Stomach (tissue), 8 donors: ENCODE measurements at regions not wholly inside any gene's neighbourhood (a gene's known extent, or its start where the extent isn't known, plus 50 kb on each side); places are given as distances from the start of the nearest gene placed in this dataset.
A peak's percentile ranks its signal among the peaks of the same experiment; 100 is the strongest.

Experiments
- DNase-seq, 2 donors: peaks; one replicate each; pipeline versions ENCODE4 v3.0.0 to v3.0.0-alpha.2; 2013 to 2019
- H3K27ac ChIP-seq, 5 donors: fragments of 200-600 bp in 4 of 5; sonication (generic) in 4 of 5; one replicate each; pipeline ENCODE4 v1.5.1; 2013 to 2019; ENCODE audit warnings: mild to moderate bottlenecking in 1 of 5, moderate library complexity in 1 of 5
- H3K27me3 ChIP-seq, 3 donors: fragments of 200-600 bp; sonication (generic); one replicate each; pipeline ENCODE4 v1.5.1; 2017 to 2019; ENCODE audit warnings: mixed run types in 1 of 3
- H3K36me3 ChIP-seq, 4 donors: fragments of 200-600 bp; sonication (generic); 1 replicate in 3 of 4; 2 replicates in 1 of 4; pipeline ENCODE4 v1.5.1; 2016 to 2019
- H3K4me1 ChIP-seq, 4 donors: fragments of 200-600 bp; sonication (generic); one replicate each; pipeline ENCODE4 v1.5.1; 2016 to 2019
- H3K4me3 ChIP-seq, 4 donors: fragments of 200-600 bp; sonication (generic) in 3 of 4; one replicate each; pipeline ENCODE4 v1.5.1; 2016 to 2019; ENCODE audit warnings: mild to moderate bottlenecking in 1 of 4
- H3K9me3 ChIP-seq, 4 donors: fragments of 200-600 bp; sonication (generic); one replicate each; pipeline ENCODE4 v1.5.1; 2016 to 2019
- CTCF ChIP-seq, 7 experiments: fragments of 450-650 bp in 4 of 7; fragments of 200-600 bp in 3 of 7; sonication (generic) in 3 of 7; IDR thresholded peaks; one replicate each; pipeline ENCODE4 v1.5.1; 2016 to 2019; ENCODE audit warnings: antibody characterized with exemption in 7 of 7, control low read depth in 2 of 7, mild to moderate bottlenecking in 1 of 7
- EP300 ChIP-seq: sonication (generic); formaldehyde crosslinking; IDR thresholded peaks from one replicate; pipeline ENCODE4 v1.6.1; 2017; ENCODE audit warnings: antibody characterized with exemption
- POLR2A ChIP-seq, 4 donors: fragments of 450-650 bp; IDR thresholded peaks; one replicate each; pipeline ENCODE4 v1.6.1; 2016; ENCODE audit warnings: antibody characterized with exemption in 4 of 4, control low read depth in 2 of 4, mild to moderate bottlenecking in 1 of 4, moderate library complexity in 1 of 4
- POLR2AphosphoS5 ChIP-seq, 3 donors: sonication (generic); formaldehyde crosslinking; IDR thresholded peaks; one replicate each; pipeline ENCODE4 v1.6.1; 2016; ENCODE audit warnings: antibody characterized with exemption in 3 of 3
- WGBS, 5 donors: extraction: QIAGEN DNeasy Blood & Tissue Kit in 3 of 5; methylation state at CpG; one replicate each; pipeline versions ENCODE4 v1.1.5 to v1.1.7; 2013 to 2018; 5-methylcytosine and 5-hydroxymethylcytosine counted together
- intact Hi-C: fragments of 100-400 bp; cut with DNase I; formaldehyde crosslinking; loops from one replicate; pipeline ENCODE4 v1.15.1; 2023; ENCODE audit warnings: low total_unique reads
- donor health status: healthy with polysubstance abuse.
- donor health status: Bipolar disorder and iron deficiency.
- donor health status: healthy.

- no peak for DNase-seq
- H3K27me3 ChIP-seq: peaks cover 0 to 15% (median 0%) of the 10 kb centered on the region in 3 donors
- H3K27ac ChIP-seq: no peak overlapping the region
- no peaks in the 10 kb centered on the region for H3K9me3 ChIP-seq
- H3K4me1 ChIP-seq: no peaks in the 10 kb centered on the region
- 71 to 80% (median 77%) methylated on average over 3 of the region's 3 CpGs for WGBS, 5 donors
- H3K4me3 ChIP-seq: no peak overlapping the region
- H3K36me3 ChIP-seq: no peaks in the 10 kb centered on the region
- TF ChIP-seq CTCF (IDR thresholded peaks at IDR 0.05) (no peak), POLR2AphosphoS5 (IDR thresholded peaks at IDR 0.05) (no peak)
- intact Hi-C loops: no loop called here
Measured at GRCh38 chr18:73962256-73962655, 185.4 kb downstream of the FBXO15 start.

- intact Hi-C loops: no loop called here
- Histone ChIP-seq H3K27ac (no peak overlapping the region), H3K4me3 (no peak overlapping the region), H3K27me3 (peaks cover 0 to 15% (median 0%) of the 10 kb centered on the region in 3 donors), H3K9me3 (no peaks in the 10 kb centered on the region), H3K36me3 (no peaks in the 10 kb centered on the region), H3K4me1 (no peaks in the 10 kb centered on the region)
- DNase-seq: no peak
- TF ChIP-seq EP300: no peak
- TF ChIP-seq POLR2AphosphoS5 (IDR thresholded peaks at IDR 0.05): no peak
- TF ChIP-seq POLR2A (IDR thresholded peaks at IDR 0.05): no peak
- TF ChIP-seq CTCF (IDR thresholded peaks at IDR 0.05): no peak
Measured at GRCh38 chr18:73961804-73962203, 185.8 kb downstream of the FBXO15 start.

- intact Hi-C loops: no loop called here
- no peak for DNase-seq
- H3K4me1 ChIP-seq: no peaks in the 10 kb centered on the region
- no peaks in the 10 kb centered on the region for H3K9me3 ChIP-seq
- H3K27ac ChIP-seq: no peak overlapping the region
- TF ChIP-seq CTCF (IDR thresholded peaks at IDR 0.05): no peak
- TF ChIP-seq EP300: no peak
- TF ChIP-seq POLR2A (IDR thresholded peaks at IDR 0.05): no peak
- TF ChIP-seq POLR2AphosphoS5 (IDR thresholded peaks at IDR 0.05): no peak
- WGBS, 5 donors: 36 to 67% (median 59%) methylated on average over 4 to 5 of the region's 5 CpGs
- H3K27me3 ChIP-seq: peaks cover 0 to 20% (median 0%) of the 10 kb centered on the region in 3 donors
- H3K36me3 ChIP-seq: no peaks in the 10 kb centered on the region
- H3K4me3 ChIP-seq: no peak overlapping the region
Measured at GRCh38 chr18:73959352-73959751, 188.3 kb downstream of the FBXO15 start.

- Histone ChIP-seq H3K27me3 (peaks cover 0 to 19% (median 0%) of the 10 kb centered on the region in 3 donors), H3K9me3 (no peaks in the 10 kb centered on the region), H3K4me3 (no peak overlapping the region), H3K4me1 (no peaks in the 10 kb centered on the region), H3K36me3 (no peaks in the 10 kb centered on the region), H3K27ac (no peak overlapping the region)
- 26 to 41% (median 36%) methylated on average over 4 of the region's 4 CpGs for WGBS, 5 donors
- no peak for TF ChIP-seq POLR2AphosphoS5 (IDR thresholded peaks at IDR 0.05)
- TF ChIP-seq CTCF (IDR thresholded peaks at IDR 0.05): no peak
- no peak for TF ChIP-seq EP300
- no peak for TF ChIP-seq POLR2A (IDR thresholded peaks at IDR 0.05)
- intact Hi-C loops: no loop called here
- DNase-seq: peak in 1 of 2 donors; percentile 6
Measured at GRCh38 chr18:73954268-73954667, 193.4 kb downstream of the FBXO15 start.
